MV-4-11 (cell line): ENCODE measurements at regions not wholly inside any gene's neighbourhood (a gene's known extent, or its start where the extent isn't known, plus 50 kb on each side); places are given as distances from the start of the nearest gene placed in this dataset.
"Not testable (repeated sequence)": the region's sequence is repeated elsewhere in the genome, so short reads cannot be mapped to it uniquely, and the experiment has no call there.

ENCODE experiments used
- DNase-seq: peaks from one replicate; lab custom pipeline; 2025; lab: John Stamatoyannopoulos, UW

- DNase-seq: no peak
Measured at GRCh38 chrX:122910697-122911096, 273.4 kb upstream of the GRIA3 start.

GRCh38 chrX:122913134-122913533 lies 270.9 kb upstream of the GRIA3 start:
- DNase-seq: peak; percentile 66

- no peak for DNase-seq
Measured at GRCh38 chrX:122913764-122914163, 270.3 kb upstream of the GRIA3 start.

- DNase-seq: no peak
Measured at GRCh38 chrX:122914256-122914655, 269.8 kb upstream of the GRIA3 start.

GRCh38 chrX:122934131-122934530 lies 249.9 kb upstream of the GRIA3 start:
- no peak for DNase-seq

GRCh38 chrX:122940199-122940598 lies 243.9 kb upstream of the GRIA3 start:
- no peak for DNase-seq

DNA sequence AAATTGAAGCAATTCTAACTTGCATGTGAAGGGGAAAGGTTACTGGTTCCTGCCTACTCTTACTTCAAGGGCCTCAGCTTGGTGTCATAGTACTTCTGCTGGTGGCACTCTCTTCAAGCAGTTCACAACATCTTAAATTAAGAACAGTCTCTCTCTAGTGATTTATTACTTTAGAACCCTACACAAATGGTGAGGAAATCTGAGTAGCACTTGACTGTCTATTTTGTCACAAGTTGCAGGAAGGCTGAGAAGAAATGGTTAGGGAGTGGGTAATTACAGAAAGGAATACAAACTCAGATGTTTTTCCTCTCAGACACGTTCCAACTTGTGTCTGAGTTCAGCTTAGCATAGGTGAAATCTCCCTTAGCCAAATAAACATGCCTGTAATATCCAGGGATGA lies 242.3 kb upstream of the GRIA3 start:
- no peak for DNase-seq

DNA sequence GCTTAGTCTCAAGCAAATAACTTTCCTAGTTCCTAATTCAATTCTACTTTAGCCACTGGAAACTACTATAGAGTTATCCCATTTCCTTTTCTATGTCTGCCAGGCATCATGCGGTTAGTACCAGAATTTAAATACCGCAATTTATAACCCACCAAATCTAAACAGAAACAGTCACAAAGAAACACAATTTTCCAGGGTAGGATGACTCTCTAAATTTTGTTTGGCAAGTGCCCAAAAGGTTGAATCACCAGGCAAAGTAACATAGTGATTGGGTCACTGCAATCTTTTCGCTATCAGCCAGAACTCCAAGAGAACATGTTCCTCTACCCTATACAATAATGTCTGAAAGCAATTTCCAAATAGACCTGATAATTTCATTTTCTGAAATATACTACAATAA lies 240.2 kb upstream of the GRIA3 start:
- no peak for DNase-seq

DNA sequence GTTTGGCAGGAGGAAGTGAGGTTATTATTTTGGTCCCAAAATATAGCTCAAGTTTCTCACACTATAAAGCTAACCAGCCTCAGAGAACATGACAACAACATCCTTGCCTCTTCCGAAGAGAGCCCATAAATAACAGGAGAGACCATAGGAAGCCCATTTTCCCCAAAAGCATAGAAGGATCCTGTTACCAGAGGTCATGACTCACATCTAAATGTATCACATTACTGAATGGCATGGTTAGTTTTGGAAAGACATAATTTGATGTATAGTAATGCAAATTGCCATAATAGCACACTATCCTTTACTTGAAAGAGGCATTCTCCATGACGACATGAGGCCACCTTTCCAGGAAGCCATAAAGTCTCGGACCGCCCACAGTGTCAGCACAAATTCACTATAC lies 238.8 kb upstream of the GRIA3 start:
- DNase-seq: no peak

DNA sequence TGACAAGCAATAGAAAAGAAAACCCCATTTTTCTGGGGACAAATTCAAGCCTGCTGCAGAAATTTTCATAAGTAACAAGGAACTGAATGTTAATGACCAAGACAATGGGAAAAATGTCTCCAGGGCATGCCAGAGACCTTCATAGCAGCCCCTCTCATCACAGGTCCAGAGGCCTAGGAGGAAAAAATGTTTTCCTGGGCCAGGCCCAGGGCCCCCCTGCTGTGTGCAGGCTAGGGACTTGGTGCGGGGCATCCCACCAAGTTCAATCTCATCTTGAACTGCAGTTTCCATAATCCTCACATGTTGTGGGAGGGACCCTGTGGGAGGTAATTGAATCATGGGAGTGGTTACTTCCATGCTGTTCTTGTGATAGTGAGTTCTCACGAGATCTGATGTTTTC lies 211.5 kb upstream of the GRIA3 start:
- no peak for DNase-seq

DNA sequence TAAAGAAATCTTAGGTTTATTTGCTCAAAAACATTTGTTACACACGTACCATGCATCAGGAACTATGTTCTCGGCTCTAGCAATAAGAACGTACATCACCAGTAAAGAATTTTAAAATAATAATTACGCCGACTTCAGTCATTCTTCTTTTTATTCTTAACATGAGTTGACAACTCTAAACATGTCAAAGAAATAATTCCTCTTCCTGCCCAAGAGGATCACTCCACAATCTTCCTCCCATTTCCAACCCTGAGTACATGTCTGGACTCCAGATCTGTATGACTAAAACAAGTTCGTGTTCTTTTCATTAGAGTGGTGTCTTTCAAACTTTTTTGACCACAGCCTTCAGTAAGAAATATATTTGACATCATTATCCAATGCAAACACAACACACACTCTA lies 201.6 kb upstream of the GRIA3 start:
- no peak for DNase-seq

GRCh38 chrX:123002844-123003243 lies 181.2 kb upstream of the GRIA3 start:
- DNase-seq: not testable (repeated sequence)

DNA sequence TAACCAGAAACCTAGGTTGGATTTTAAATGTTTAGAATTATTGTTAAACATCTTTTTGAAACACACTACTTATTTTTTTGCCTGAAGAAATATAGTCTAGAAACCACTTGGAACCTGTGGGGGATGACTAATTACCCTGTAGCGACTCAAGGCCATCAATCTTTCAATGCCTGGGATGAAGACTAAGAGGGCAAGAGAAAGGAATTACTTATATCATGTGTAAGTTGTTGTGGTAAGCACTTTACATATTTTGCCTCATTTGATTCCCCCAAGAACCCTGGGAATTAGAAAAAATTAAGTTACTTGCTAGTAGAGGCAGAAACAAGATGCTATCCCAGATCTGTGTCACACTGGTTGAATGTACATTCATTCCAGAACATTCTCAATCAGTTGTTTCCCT lies 170.9 kb upstream of the GRIA3 start:
- no peak for DNase-seq

- DNase-seq: no peak
Measured at GRCh38 chrX:123036401-123036800, 147.7 kb upstream of the GRIA3 start.

GRCh38 chrX:123049071-123049625 lies 134.9 kb upstream of the GRIA3 start:
- DNase-seq: no peak

DNA sequence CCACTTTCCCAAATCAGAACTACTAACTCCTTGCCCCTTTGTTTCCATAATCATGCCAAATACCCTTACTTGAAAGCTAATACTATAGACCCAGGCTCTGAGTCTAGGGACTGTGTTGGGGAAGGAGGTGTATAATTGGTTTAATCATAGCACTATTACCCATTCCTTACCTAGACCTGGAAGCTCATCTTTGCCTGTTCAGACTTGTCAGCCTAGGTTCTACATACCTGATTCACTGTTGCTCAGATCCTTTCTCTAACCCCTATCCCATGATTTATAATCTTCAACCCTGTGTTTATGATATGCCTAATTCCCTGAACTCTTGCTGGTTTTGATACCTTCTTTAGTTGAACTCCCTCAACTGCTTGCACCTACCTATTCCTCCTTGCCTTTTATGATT lies 123.1 kb upstream of the GRIA3 start:
- DNase-seq: no peak

DNA sequence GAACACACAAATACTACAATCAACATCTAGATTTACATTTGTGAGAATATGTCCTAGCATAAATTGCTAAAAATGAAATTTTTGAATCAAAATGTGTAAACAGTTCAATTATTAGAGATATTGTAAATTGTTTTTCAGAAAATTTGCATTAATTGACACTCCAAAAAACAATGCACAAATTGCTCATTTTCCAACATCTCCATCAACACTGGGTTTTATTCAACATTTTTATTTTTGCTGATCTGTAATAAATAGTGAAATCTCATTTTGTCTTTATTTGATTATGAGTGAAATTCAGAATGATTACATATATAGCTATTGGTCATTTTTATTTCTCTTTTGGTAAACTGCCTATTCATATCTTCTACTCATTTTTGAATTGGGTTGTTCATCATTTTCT lies 120.0 kb upstream of the GRIA3 start:
- no peak for DNase-seq

GRCh38 chrX:123072686-123073385 lies 111.2 kb upstream of the GRIA3 start:
- DNase-seq: no peak

DNA sequence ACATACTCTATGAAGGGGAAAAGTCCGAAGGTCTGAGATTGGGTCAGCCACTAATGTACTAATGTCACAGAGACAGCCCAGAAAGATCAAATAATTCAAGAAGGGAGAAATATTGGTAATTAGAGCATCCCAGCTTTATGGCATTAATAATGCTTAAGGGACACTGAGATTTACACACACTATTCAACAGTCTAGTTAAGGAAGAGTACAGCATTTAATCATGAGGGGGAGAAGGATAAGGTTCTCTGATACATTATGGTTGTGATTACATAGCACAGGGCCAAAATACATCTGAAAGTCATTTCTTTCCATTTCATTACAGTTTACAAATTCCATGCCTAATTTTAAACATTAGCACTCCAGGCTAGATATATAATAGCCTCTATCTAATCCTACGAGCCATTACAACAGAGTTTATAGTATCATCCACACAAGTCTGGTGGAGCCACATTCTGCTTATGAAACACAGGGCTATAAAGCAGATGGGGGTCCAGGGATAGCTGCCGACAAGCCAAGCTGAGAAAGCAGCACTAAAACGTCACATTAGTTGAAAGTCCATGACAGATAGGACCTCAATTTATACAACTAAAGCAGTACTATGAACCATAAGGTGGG lies 108.0 kb upstream of the GRIA3 start:
- no peak for DNase-seq

DNA sequence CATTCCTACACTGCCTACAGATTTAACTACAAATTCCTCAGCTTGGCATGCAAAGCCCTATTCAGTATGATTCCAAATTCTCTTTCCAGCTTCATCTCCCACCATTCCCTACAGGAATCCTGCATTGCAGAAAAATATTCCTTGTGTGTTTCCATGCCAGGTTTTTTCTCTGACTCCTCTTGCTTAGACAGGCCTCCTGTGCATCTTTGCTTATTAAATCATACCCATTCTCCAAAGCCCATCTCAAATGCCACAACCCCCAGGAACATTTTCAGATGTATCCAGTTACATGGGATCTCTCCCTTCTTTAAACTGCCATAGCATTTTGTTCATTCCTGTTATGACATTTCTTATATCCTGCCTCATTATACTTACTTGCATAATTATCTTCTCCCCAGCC lies 106.4 kb upstream of the GRIA3 start:
- no peak for DNase-seq

DNA sequence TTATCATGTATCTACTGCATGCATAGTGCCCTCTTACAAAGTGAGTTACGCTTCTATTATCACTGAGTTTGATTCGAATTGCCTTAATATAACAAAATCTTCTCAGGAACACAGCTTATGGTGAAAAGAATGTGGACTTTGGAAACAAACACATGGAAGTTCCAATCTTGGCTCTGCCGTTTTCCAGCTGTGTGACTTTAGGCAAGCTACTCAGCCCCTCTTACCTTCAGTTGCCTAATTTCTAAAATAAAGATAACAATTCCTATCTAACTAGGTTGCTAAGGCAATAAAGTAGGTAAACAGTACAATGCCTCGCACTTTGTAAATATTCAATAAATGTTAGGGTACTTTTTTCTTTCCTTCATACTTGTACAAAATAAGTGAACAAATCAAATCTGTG lies 104.0 kb upstream of the GRIA3 start:
- no peak for DNase-seq

DNA sequence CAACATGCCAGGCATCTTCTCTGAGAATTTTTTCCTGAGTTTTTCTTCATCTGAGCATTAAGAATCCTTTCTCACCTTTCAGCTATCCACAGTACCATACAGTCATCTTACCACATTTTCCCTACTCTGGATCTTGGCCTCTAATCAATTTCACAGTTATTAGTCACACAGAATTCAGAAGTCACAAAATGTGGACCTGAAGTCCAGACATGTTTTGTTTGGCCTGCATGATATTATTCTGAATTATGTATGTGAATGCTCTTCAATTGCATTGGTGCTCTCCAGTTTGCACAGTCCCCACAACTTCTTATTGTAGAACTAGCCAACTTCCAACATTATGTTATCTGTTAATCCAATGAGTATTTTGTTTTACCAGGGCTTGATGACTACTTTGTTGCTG lies 102.3 kb upstream of the GRIA3 start:
- DNase-seq: no peak

GRCh38 chrX:123083924-123084323 lies 100.2 kb upstream of the GRIA3 start:
- DNase-seq: no peak

- no peak for DNase-seq
Measured at GRCh38 chrX:123084797-123085196, 99.3 kb upstream of the GRIA3 start.
